ENCODE measurements at regions not wholly inside any gene's neighbourhood (a gene's known extent, or its start where the extent isn't known, plus 50 kb on each side); places are given as distances from the start of the nearest gene placed in this dataset.

DNA sequence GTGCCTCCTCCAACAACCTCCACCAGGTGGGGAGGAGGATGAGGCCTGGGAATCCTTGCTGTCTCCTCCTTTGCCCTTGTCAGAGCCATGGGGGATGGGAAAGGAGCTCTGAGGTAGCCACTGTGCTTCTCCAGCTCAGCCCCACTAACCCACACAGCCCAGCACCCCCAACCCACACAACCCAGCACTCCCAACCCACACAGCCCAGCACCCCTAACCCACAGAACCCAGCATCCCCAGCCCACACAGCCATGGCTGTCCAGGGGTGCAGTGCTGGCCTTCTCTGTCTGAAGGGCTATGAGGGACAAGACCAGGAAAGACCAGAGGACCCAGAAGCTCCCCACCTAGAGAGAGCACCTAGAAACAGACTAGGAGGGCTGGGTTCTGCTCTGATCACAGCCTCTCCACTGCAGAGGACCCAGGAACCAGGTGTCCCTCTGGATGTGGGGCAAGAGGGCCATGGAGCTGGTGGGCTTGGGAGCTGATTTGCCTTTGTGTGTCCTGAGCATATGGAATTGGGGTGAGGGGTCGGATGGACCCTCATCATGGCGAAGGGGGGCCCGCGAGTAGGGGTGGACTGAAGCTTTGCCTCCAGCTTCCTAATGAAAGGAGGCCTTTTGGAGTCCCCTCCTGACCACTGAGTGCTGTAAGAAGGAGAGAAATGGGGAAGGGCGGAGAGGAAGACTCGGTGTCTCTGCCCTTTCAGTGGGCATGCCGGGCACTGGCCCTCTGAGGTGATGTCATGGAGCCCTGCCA, 117.6 kb upstream of the THY1 start:
- no peak overlapping the region for H3K4me3 Mint-ChIP-seq (ENCODE audit: low read depth)

DNA sequence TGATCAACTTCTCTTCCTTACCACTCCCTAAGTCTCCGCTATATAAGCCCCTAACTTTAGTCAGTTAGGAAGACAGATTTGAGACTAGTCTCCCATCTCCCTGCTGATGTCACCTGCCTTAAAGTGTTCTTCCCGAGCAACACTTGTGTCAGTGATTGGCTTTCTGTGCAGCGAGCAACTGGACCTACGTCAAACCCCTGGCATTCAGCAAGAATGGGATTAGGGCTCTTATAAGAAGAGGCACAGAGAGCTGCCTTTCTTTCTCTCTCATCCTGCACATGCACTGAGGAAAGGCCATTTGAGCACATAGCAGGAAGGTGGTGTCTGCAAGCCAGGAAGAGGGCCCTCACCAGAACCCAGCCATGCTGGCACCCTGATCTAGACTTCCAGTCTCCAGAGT, 116.6 kb upstream of the THY1 start:
- H3K36me3 Mint-ChIP-seq (ENCODE audit: insufficient read depth) = no peaks in the 10 kb centered on the region
- no peak overlapping the region for H3K27ac Mint-ChIP-seq
- peaks cover 33% of the 10 kb centered on the region for H3K27me3 Mint-ChIP-seq
- no peak for DNase-seq (ENCODE audit: low spot score, unreplicated experiment)
- no peaks in the 10 kb centered on the region for H3K4me1 Mint-ChIP-seq (ENCODE audit: low read depth)
- no peaks in the 10 kb centered on the region for H3K9me3 Mint-ChIP-seq (ENCODE audit: low read depth)
- no peak overlapping the region for H3K4me3 Mint-ChIP-seq (ENCODE audit: low read depth)
- TF ChIP-seq, protein P1, sequence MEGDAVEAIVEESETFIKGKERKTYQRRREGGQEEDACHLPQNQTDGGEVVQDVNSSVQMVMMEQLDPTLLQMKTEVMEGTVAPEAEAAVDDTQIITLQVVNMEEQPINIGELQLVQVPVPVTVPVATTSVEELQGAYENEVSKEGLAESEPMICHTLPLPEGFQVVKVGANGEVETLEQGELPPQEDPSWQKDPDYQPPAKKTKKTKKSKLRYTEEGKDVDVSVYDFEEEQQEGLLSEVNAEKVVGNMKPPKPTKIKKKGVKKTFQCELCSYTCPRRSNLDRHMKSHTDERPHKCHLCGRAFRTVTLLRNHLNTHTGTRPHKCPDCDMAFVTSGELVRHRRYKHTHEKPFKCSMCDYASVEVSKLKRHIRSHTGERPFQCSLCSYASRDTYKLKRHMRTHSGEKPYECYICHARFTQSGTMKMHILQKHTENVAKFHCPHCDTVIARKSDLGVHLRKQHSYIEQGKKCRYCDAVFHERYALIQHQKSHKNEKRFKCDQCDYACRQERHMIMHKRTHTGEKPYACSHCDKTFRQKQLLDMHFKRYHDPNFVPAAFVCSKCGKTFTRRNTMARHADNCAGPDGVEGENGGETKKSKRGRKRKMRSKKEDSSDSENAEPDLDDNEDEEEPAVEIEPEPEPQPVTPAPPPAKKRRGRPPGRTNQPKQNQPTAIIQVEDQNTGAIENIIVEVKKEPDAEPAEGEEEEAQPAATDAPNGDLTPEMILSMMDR (IDR thresholded peaks at IDR 0.05; ENCODE audit: unreplicated experiment) = no peak

More for the DNA sequence above, 117.6 kb upstream of the THY1 start:
- Mint-ChIP-seq H3K9me3 (ENCODE audit: low read depth) (no peaks in the 10 kb centered on the region), H3K4me1 (ENCODE audit: low read depth) (no peaks in the 10 kb centered on the region), H3K27ac (no peak overlapping the region), H3K36me3 (ENCODE audit: insufficient read depth) (no peaks in the 10 kb centered on the region), H3K27me3 (peaks cover 33% of the 10 kb centered on the region)
- no peak for DNase-seq (ENCODE audit: low spot score, unreplicated experiment)
- TF ChIP-seq, protein P1 (IDR thresholded peaks at IDR 0.05; ENCODE audit: unreplicated experiment) = no peak

DNA sequence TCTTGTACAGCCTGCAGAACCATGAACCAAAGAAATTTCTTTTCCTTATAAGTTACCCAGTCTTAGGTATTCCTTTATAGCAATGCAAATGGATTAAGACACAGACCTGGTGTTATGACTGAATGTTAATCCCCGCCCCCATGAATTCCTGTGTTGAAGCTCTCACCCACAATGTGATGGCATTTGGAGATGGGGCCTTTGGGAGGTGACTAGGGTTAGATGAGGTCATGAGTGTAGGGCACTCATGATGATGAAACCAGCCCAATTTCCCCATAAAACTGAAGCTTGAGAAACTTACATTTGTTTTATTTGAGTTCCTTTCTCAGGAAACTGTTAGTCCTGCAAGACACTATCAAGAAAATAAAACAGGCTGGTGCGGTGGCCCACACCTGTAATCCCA, 115.8 kb upstream of the THY1 start:
- DNase-seq (ENCODE audit: low spot score, unreplicated experiment) = no peak
- TF ChIP-seq, protein P1 (IDR thresholded peaks at IDR 0.05; ENCODE audit: unreplicated experiment) = no peak
- peaks cover 30% of the 10 kb centered on the region for H3K27me3 Mint-ChIP-seq
- no peaks in the 10 kb centered on the region for H3K9me3 Mint-ChIP-seq (ENCODE audit: low read depth)
- no peak overlapping the region for H3K4me3 Mint-ChIP-seq (ENCODE audit: low read depth)
- no peaks in the 10 kb centered on the region for H3K4me1 Mint-ChIP-seq (ENCODE audit: low read depth)
- no peaks in the 10 kb centered on the region for H3K36me3 Mint-ChIP-seq (ENCODE audit: insufficient read depth)
- no peak overlapping the region for H3K27ac Mint-ChIP-seq

DNA sequence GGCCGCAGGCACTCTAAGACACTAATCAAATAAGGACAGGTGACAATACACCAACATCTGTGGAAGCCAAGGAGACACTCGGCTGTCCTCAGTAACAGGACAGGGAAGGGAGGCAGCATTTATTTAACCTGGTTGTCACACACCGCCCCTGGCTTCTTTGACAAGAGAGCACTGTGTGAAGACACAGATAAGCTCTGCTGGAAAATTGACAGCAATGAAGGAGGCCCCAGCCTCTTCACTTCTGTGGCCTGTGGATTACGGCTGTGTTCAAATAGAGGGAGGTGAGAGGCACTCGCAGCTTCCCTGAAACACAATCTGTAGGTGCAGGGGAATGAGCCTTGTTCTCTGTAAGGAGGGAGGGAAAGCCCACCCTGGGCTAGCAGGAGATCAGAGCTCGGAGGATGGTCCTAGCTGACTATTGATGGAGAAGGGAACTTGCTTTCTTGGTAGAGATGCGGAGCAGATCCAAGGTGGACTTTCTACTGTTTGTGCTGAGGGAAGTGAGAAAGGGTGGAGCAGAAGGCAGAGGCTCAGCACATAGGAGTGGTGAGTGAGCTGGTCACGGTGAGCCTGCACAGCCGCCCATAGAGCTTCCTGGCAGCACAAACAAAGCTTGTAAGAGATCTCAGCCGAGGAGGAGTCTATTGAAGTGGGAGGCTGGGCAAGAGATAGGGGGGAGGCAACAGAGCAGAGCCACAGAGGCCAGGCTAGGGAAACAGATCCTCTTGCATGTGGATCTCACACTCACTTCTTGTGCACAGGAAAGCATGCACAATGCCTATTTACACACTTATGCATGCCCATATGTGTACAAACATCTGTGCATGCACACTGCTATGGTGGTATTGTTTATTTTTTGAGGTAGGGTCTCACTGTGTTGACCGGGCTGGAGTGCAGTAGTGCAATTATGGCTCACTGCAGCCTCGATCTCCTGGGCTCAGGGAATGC, 114.6 kb upstream of the THY1 start:
- no peak overlapping the region for H3K4me3 Mint-ChIP-seq (ENCODE audit: low read depth)
- no peaks in the 10 kb centered on the region for H3K36me3 Mint-ChIP-seq (ENCODE audit: insufficient read depth)
- TF ChIP-seq, protein P1 (IDR thresholded peaks at IDR 0.05; ENCODE audit: unreplicated experiment) = no peak
- no peaks in the 10 kb centered on the region for H3K9me3 Mint-ChIP-seq (ENCODE audit: low read depth)
- no peak for DNase-seq (ENCODE audit: low spot score, unreplicated experiment)
- no peaks in the 10 kb centered on the region for H3K4me1 Mint-ChIP-seq (ENCODE audit: low read depth)
- peaks cover 38% of the 10 kb centered on the region for H3K27me3 Mint-ChIP-seq
- H3K27ac Mint-ChIP-seq = no peak overlapping the region

DNA sequence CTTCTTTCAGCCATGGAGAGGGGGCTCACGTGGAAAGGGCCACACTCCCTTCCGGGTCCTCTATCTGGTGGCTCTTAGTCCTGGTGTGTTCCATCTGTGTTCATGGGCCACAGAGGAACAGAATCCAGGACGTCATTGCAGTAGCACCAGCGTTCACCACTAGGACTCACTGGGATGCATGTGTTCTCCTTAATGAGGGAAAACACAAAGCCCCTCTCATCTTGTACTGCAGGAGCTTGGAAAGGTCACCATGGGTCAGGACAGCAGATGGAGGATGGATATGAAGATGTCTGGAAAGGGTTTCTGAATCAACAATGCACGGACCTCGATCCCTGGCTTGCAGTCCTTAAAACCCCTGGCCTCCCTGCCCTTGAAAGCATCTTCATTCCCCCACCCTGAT, 113.8 kb upstream of the THY1 start:
- DNase-seq (ENCODE audit: low spot score, unreplicated experiment) = no peak
- peaks cover 46% of the 10 kb centered on the region for H3K27me3 Mint-ChIP-seq
- no peaks in the 10 kb centered on the region for H3K9me3 Mint-ChIP-seq (ENCODE audit: low read depth)
- no peak overlapping the region for H3K27ac Mint-ChIP-seq
- H3K4me1 Mint-ChIP-seq (ENCODE audit: low read depth) = no peaks in the 10 kb centered on the region
- H3K4me3 Mint-ChIP-seq (ENCODE audit: low read depth) = no peak overlapping the region
- no peaks in the 10 kb centered on the region for H3K36me3 Mint-ChIP-seq (ENCODE audit: insufficient read depth)
- TF ChIP-seq, protein P1 (IDR thresholded peaks at IDR 0.05; ENCODE audit: unreplicated experiment) = no peak

Measured in progenitor cell of endocrine pancreas (in vitro differentiated cells).